ENCODE measurements at regions not wholly inside any gene's neighbourhood (a gene's known extent, or its start where the extent isn't known, plus 50 kb on each side); places are given as distances from the start of the nearest gene placed in this dataset.

DNA sequence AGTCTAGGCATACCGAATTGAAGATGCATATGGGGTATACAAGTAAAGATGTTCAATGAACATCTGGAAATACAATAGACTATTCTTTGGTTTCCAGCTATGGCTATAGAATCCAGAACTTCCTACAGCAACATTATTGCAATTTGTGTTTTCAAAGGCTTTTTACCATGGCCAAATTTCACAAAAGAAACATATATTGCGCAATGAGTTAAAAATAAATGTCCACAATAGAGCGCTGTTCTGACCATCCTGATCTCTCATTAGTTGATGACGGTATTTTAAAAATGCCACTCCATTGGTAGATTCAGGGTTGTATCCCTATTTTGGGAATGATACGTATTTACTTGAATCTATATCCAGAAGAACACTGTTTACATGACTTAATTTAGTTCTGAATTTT is 139.2 kb downstream of the LINC00632 start:
- no peaks in the 10 kb centered on the region for H3K27me3 ChIP-seq (ENCODE audit: control insufficient read depth, insufficient read depth)
- intact Hi-C loops (cut with DNase I): no loop called here
- H3K9me3 ChIP-seq (ENCODE audit: control insufficient read depth, low read length): no peaks in the 10 kb centered on the region
- ATAC-seq (no peak), DNase-seq (no peak)
- no peak overlapping the region for H3K27ac ChIP-seq (ENCODE audit: low read length)
- no peak overlapping the region for H3K4me3 ChIP-seq (ENCODE audit: low read length)
- WGBS: 97% methylated on average over 5 of the region's 5 CpGs
- H3K4me1 ChIP-seq (ENCODE audit: control insufficient read depth, insufficient read depth, low read length): no peaks in the 10 kb centered on the region

- DNase-seq: no peak
- no peaks in the 10 kb centered on the region for H3K9me3 ChIP-seq (ENCODE audit: control insufficient read depth, low read length)
- intact Hi-C loops (cut with DNase I): no loop called here
- H3K27ac ChIP-seq (ENCODE audit: low read length): no peak overlapping the region
- WGBS: 77% methylated on average over 9 of the region's 9 CpGs
- H3K4me3 ChIP-seq (ENCODE audit: low read length): no peak overlapping the region
- H3K4me1 ChIP-seq (ENCODE audit: control insufficient read depth, insufficient read depth, low read length): no peaks in the 10 kb centered on the region
- no peak for ATAC-seq
- no peaks in the 10 kb centered on the region for H3K27me3 ChIP-seq (ENCODE audit: control insufficient read depth, insufficient read depth)
Observed at GRCh38 chrX:140860718-140861117, 141.7 kb upstream of the SPANXB1 start.

- no peak overlapping the region for H3K27ac ChIP-seq (ENCODE audit: low read length)
- ATAC-seq: no peak
- H3K27me3 ChIP-seq (ENCODE audit: control insufficient read depth, insufficient read depth): no peaks in the 10 kb centered on the region
- H3K9me3 ChIP-seq (ENCODE audit: control insufficient read depth, low read length): no peaks in the 10 kb centered on the region
- no peaks in the 10 kb centered on the region for H3K4me1 ChIP-seq (ENCODE audit: control insufficient read depth, insufficient read depth, low read length)
- H3K4me3 ChIP-seq (ENCODE audit: low read length): no peak overlapping the region
- no peak for DNase-seq
- intact Hi-C loops (cut with DNase I): no loop called here
- WGBS: 63% methylated on average over 1 of the region's 1 CpG
Observed at GRCh38 chrX:140866446-140866845, 135.9 kb upstream of the SPANXB1 start.

DNA sequence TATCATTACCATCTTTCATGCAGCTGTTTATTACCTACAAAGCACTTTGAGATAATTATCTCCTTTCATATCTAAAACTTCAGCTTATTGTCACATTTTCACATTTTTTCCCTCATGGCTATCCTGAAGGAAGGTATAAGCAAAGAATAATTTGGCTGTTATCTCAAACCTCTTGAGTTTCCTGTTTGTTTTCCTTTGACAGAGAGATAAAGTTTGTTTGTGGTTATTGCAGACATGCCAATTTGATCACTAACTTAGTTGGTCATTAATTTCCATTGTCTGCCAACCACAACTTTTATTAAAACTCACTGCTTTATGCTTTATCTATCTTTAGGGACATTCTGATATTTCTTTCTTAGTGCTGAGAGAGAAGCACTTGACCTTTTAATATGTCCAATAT is 89.8 kb upstream of the SPANXB1 start:
- Histone ChIP-seq H3K4me1 (ENCODE audit: control insufficient read depth, insufficient read depth, low read length) (no peaks in the 10 kb centered on the region), H3K9me3 (ENCODE audit: control insufficient read depth, low read length) (no peaks in the 10 kb centered on the region), H3K27me3 (ENCODE audit: control insufficient read depth, insufficient read depth) (no peaks in the 10 kb centered on the region), H3K4me3 (ENCODE audit: low read length) (no peak overlapping the region), H3K27ac (ENCODE audit: low read length) (no peak overlapping the region)
- ATAC-seq: no peak
- intact Hi-C loops (cut with DNase I): no loop called here
- no peak for DNase-seq

DNA sequence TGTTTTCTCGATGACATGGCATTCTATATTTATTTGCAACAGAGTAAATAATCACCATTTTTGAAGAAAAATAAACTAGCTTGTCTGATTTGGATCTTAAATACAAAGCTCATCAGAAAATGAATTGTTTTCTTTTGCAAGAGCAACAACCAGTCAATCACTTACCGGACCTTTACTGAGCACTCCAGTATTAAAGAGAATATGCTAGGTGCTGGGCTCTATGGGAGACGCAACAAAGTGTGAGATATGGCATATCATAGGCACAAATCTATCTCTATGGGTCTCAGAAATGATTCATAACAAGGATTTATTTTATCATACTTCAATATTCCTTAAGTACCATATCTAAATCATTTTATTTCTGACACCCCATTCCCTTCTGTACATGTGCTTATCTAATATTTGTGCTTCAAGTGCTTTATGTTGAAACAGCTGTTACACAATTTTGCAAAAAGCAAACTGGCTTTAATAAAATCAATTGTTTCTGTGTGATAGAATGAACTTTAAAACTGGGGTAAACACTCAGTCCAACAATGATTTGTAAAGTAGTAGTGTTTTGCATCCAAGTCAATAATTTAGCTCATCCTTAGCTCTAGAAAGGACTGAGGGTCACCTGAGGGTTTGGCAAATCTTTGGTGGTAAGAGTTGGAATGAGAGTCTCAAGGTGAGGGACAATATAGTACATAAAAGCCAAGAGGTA is 88.4 kb upstream of the SPANXB1 start:
- DNase-seq (no peak), ATAC-seq (no peak)
- H3K9me3 ChIP-seq (ENCODE audit: control insufficient read depth, low read length): no peaks in the 10 kb centered on the region
- no peaks in the 10 kb centered on the region for H3K27me3 ChIP-seq (ENCODE audit: control insufficient read depth, insufficient read depth)
- H3K4me1 ChIP-seq (ENCODE audit: control insufficient read depth, insufficient read depth, low read length): no peaks in the 10 kb centered on the region
- H3K27ac ChIP-seq (ENCODE audit: low read length): no peak overlapping the region
- H3K4me3 ChIP-seq (ENCODE audit: low read length): no peak overlapping the region
- 83% methylated on average over 3 of the region's 3 CpGs for WGBS
- intact Hi-C loops (cut with DNase I): no loop called here

GRCh38 chrX:140916872-140917271 is 85.5 kb upstream of the SPANXB1 start:
- intact Hi-C loops (cut with DNase I): no loop called here
- 91% methylated on average over 1 of the region's 1 CpG for WGBS

DNA sequence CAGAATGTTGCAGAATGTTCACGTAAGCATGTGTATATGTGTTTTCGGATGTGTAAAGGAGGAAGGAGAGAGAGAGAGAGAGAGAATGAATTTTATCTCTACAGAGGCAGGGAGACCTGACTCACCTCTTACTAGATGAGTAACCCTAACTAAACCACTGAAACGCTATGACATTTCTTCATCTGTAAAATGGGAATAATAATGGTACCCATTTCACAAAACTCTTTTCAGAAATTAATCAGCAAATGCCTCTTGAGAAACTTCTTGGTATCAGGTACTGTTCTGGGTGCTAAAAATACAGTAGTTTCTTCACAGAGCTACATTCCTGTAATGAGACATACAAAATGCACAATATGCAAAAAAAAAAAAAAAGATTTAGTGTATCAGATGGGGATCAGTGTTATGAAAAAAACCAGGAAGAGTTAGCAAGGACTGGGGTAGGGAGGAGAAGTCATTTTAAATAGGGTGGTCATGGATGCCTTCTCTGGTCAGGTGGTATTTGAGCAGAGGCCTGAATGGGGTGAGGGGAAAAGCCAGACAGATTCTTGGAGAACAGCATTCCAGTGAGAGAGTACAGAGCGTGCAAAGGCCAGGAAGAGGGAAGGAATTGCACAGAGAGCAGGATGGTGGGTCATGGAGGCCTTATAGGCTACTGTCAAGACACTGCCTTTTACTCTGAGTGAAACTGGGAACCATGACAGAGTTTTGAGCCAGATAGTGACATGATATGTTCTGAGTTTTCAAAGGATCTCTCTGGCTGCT is 84.9 kb upstream of the SPANXB1 start:
- Histone ChIP-seq H3K9me3 (ENCODE audit: control insufficient read depth, low read length) (no peaks in the 10 kb centered on the region), H3K4me1 (ENCODE audit: control insufficient read depth, insufficient read depth, low read length) (no peaks in the 10 kb centered on the region), H3K27me3 (ENCODE audit: control insufficient read depth, insufficient read depth) (no peaks in the 10 kb centered on the region), H3K27ac (ENCODE audit: low read length) (no peak overlapping the region), H3K4me3 (ENCODE audit: low read length) (no peak overlapping the region)
- no peak for ATAC-seq
- intact Hi-C loops (cut with DNase I): no loop called here
- no peak for DNase-seq
- WGBS: 90% methylated on average over 4 of the region's 4 CpGs

More at GRCh38 chrX:140916872-140917271, 85.5 kb upstream of the SPANXB1 start:
- no peak overlapping the region for H3K27ac ChIP-seq (ENCODE audit: low read length)
- H3K27me3 ChIP-seq (ENCODE audit: control insufficient read depth, insufficient read depth): no peaks in the 10 kb centered on the region
- no peak overlapping the region for H3K4me3 ChIP-seq (ENCODE audit: low read length)
- ATAC-seq (no peak), DNase-seq (no peak)
- H3K4me1 ChIP-seq (ENCODE audit: control insufficient read depth, insufficient read depth, low read length): no peaks in the 10 kb centered on the region
- H3K9me3 ChIP-seq (ENCODE audit: control insufficient read depth, low read length): no peaks in the 10 kb centered on the region

DNA sequence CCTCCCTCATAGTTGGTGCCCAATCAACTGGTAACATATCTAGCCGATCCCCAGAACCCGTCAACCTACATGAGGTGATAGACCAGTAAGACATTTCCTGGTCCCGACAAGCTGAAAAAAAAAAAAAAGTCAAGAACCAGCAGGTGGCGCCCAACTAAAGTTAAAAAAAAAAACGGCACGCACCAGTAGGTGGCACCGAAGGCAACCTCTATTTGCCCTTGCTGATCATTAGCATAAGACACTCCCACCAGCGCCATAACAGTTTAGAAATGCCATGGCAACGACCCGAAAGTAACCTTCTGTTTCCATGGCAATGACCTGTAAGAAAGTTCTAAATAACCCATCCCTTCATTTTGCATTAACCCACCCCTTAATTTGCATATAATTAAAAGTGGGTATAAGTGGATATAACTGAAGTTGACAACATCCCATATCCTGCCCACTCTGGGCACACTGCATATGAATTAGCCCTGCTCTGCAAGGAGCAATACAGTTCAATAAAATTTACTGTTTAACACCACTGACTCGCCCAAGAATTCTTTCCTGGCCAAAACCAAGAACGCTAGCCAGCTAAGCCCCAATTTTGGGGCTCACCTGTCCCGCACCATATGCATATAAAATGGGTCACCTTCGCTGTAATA is 83.9 kb upstream of the SPANXB1 start:
- Histone ChIP-seq H3K4me3 (ENCODE audit: low read length) (no peak overlapping the region), H3K9me3 (ENCODE audit: control insufficient read depth, low read length) (no peaks in the 10 kb centered on the region), H3K27ac (ENCODE audit: low read length) (no peak overlapping the region), H3K27me3 (ENCODE audit: control insufficient read depth, insufficient read depth) (no peaks in the 10 kb centered on the region), H3K4me1 (ENCODE audit: control insufficient read depth, insufficient read depth, low read length) (no peaks in the 10 kb centered on the region)
- intact Hi-C loops (cut with DNase I): no loop called here
- WGBS: 34% methylated on average over 14 of the region's 14 CpGs
- ATAC-seq: peak in 1 of 2 donors; percentile 65
- DNase-seq: peak in 2 of 3 donors; percentile 16 to 27

DNA sequence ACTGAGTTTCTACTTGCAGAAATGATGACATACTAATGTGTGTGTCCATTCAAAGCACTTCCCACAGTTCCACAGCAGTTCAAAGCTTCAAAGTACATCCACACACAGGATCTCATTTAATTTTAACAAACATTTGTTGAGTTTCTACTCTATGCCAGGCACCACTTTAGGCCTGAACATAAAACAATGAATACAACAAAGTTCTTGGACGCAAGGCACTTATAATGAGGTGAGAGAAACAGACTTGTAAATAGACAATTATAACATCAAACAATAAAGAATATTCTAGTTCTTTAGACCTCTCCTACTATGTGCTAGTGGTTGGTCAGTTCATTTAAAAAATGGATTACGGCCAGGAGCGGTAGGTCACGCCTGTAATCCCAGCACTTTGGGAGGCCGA is 82.0 kb upstream of the SPANXB1 start:
- Histone ChIP-seq H3K27me3 (ENCODE audit: control insufficient read depth, insufficient read depth) (no peaks in the 10 kb centered on the region), H3K4me3 (ENCODE audit: low read length) (no peak overlapping the region), H3K9me3 (ENCODE audit: control insufficient read depth, low read length) (no peaks in the 10 kb centered on the region), H3K27ac (ENCODE audit: low read length) (no peak overlapping the region), H3K4me1 (ENCODE audit: control insufficient read depth, insufficient read depth, low read length) (no peaks in the 10 kb centered on the region)
- no peak for ATAC-seq
- 95% methylated on average over 5 of the region's 5 CpGs for WGBS
- intact Hi-C loops (cut with DNase I): loop anchor here in 1 of 4 donors (10.0 kb wide), 1 partner anchor 354 kb away; no protein-coding TSS in a partner anchor
- no peak for DNase-seq

DNA sequence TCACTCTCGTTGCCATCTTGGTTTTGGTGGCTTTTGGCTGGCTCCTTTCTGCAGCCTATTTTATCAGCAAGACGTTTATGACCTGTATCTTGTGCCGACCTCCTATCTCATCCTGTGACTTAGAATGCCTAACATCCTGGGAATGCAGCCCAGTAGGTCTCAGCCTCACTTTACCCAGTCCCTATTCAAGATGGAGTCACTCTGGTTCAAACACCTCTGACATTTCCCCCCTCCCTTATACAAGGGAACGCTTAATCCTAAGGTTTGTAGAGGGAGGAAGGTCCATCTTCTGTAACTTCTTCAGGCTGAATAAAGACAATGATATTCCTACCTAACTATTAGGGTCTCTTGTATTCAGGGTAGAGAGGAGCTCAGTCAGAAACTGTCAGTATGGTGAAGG is 79.3 kb upstream of the SPANXB1 start:
- no peak overlapping the region for H3K4me3 ChIP-seq (ENCODE audit: low read length)
- ATAC-seq (no peak), DNase-seq (no peak)
- no peaks in the 10 kb centered on the region for H3K9me3 ChIP-seq (ENCODE audit: control insufficient read depth, low read length)
- intact Hi-C loops (cut with DNase I): loop anchor here in 1 of 4 donors (10.0 kb wide), 1 partner anchor 352 kb away; no protein-coding TSS in a partner anchor
- 60% methylated on average over 4 of the region's 4 CpGs for WGBS
- H3K4me1 ChIP-seq (ENCODE audit: control insufficient read depth, insufficient read depth, low read length): no peaks in the 10 kb centered on the region
- H3K27ac ChIP-seq (ENCODE audit: low read length): no peak overlapping the region
- no peaks in the 10 kb centered on the region for H3K27me3 ChIP-seq (ENCODE audit: control insufficient read depth, insufficient read depth)

DNA sequence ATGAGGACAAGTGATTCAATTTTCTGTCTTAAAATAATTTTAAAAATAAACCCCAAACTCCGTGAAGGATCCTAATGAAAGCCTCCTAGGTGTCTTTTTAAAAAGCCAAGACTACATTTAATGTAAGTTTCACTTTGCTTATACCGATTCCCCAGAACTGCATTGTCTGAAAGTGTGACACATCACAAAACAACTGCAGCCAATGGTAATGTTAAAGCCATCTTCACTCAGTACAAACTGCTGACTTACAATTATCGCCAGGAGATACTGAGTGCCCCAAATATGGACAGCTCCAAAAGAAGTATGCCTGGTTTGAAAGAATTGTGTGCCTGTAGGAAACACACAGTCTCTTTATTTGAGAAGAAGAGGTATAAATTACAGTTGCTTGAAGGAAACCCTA is 73.7 kb upstream of the SPANXB1 start:
- Histone ChIP-seq H3K4me3 (ENCODE audit: low read length) (no peak overlapping the region), H3K27me3 (ENCODE audit: control insufficient read depth, insufficient read depth) (no peaks in the 10 kb centered on the region), H3K27ac (ENCODE audit: low read length) (no peak overlapping the region), H3K9me3 (ENCODE audit: control insufficient read depth, low read length) (no peaks in the 10 kb centered on the region), H3K4me1 (ENCODE audit: control insufficient read depth, insufficient read depth, low read length) (no peaks in the 10 kb centered on the region)
- DNase-seq (no peak), ATAC-seq (no peak)
- intact Hi-C loops (cut with DNase I): loop anchor here in 1 of 4 donors (10.0 kb wide), 1 partner anchor 346 kb away; no protein-coding TSS in a partner anchor
- WGBS: 73% methylated on average over 3 of the region's 3 CpGs
